ENCODE measurements at regions not wholly inside any gene's neighbourhood (a gene's known extent, or its start where the extent isn't known, plus 50 kb on each side); places are given as distances from the start of the nearest gene placed in this dataset.

DNA sequence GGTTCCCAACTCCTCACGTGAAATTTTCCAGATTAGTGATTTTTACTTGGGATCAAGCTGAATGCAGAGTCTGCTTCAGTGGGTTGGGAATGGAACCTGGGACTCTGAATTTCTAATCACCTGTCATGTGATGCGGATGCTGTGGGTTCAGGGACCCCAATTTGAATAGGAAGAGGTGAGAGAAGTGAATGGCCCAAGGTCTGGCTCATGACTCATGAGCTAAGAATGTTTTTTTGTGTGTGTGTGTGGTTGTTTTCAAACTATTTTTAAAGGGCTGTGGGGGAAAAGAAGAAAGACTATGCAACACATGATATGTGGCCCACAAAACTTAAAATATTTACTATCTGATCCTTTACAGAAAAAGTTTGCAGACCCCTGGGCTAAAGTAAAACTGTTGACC, 108.5 kb upstream of the CYRIA start:
- TF ChIP-seq, protein P1, sequence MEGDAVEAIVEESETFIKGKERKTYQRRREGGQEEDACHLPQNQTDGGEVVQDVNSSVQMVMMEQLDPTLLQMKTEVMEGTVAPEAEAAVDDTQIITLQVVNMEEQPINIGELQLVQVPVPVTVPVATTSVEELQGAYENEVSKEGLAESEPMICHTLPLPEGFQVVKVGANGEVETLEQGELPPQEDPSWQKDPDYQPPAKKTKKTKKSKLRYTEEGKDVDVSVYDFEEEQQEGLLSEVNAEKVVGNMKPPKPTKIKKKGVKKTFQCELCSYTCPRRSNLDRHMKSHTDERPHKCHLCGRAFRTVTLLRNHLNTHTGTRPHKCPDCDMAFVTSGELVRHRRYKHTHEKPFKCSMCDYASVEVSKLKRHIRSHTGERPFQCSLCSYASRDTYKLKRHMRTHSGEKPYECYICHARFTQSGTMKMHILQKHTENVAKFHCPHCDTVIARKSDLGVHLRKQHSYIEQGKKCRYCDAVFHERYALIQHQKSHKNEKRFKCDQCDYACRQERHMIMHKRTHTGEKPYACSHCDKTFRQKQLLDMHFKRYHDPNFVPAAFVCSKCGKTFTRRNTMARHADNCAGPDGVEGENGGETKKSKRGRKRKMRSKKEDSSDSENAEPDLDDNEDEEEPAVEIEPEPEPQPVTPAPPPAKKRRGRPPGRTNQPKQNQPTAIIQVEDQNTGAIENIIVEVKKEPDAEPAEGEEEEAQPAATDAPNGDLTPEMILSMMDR (IDR thresholded peaks at IDR 0.05; ENCODE audit: low read depth, low read length, missing control alignments): no peak
- Histone ChIP-seq H3K4me3 (ENCODE audit: low read depth, low read length) (no peak overlapping the region), H3K27ac (no peak overlapping the region), H3K36me3 (replicated peaks) (no peaks in the 10 kb centered on the region), H3K27me3 (replicated peaks) (no peaks in the 10 kb centered on the region)
- in situ Hi-C loops (cut with HindIII; ENCODE audit: low pct_ligation_motif_present, low sequenced_read_pairs): no loop called here
- DNase-seq: no peak

DNA sequence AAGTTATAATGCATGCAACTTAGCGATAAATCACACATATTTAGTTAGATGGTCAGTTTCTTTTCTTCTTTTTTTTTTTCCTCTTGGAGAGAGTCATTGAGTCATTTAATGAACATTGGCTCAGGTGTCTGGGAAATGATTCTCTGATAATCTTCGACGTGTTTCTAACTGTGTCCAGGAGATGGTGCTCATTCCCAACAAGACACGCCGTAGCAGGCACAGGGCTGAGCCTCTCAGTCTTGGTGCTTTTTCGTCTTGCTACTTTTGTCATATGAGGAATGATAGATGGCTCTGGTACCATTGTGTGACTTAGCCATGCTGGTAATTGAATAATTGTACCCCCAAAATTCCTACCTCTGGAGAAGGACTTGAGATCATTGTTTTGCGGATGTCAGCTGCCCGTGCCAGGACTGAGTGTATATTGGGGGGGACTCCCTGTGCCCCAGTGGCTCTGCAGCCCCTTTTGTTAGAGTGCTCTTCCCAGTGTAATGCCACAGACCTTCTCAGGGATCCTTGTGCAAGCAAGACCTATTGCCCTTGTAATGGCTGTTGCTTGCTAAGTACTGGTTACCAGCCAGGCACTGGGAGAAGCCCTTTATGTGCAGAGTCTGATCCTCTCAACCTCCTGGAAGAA, 107.6 kb upstream of the CYRIA start:
- no peak overlapping the region for H3K27ac ChIP-seq
- H3K4me3 ChIP-seq (ENCODE audit: low read depth, low read length): no peak overlapping the region
- TF ChIP-seq, protein P1 (IDR thresholded peaks at IDR 0.05; ENCODE audit: low read depth, low read length, missing control alignments): peak; percentile 73
- H3K36me3 ChIP-seq (replicated peaks): no peaks in the 10 kb centered on the region
- in situ Hi-C loops (cut with HindIII; ENCODE audit: low pct_ligation_motif_present, low sequenced_read_pairs): no loop called here
- DNase-seq: peak; percentile 57
- no peaks in the 10 kb centered on the region for H3K27me3 ChIP-seq (replicated peaks)

DNA sequence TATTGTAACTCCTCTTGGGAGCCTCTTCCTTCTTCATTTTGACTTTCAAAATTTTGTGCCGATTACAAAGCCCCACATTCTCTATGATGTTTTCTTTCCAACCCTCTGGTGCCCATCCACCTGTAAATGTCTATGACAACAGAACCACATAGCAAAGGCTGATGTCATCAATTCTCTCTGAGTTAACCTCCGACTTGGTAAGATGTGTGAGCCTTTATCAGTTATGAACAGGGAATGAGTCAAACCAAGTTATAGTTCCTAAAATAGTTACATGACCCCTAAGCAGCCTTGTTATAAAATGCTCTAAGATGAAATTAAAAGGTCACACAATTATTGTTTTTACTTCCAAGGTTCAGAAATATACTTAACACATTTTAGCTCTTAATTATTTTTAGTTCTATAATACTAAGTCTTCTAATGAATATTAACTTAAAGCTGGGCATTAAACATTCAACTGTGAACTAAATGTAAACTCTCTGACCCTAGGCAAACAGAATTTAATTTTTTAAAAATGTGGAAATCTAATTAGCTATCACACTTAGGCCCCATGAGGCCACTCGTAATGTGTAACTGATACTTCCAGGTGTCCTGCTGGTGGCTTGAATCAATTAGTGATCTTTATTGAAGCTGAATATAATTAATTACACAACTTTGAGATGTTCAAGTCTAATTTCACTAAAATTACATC, 102.3 kb upstream of the CYRIA start:
- peak; percentile 24 for DNase-seq
- H3K27me3 ChIP-seq (replicated peaks): no peaks in the 10 kb centered on the region

DNA sequence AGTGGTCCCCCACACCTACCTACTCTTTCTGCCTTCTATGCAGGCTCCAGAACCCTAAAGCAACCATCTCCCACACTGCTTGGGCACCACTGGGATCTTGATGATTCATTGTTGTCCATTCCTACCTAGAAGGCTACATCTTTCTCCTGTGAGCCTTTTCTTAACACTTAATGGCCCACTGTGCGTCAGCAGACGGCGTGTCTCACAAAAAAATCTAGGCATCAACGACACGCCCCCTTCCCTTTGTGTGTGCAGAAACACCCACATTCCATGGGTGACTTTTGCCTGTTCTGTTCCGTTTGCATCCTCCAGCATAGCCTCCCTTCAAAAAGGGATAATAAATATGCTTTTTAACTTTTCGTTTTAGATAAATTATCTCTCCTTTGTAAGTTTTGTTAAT, 99.7 kb upstream of the CYRIA start:
- no peak for DNase-seq

More for the DNA sequence above, 102.3 kb upstream of the CYRIA start:
- Histone ChIP-seq H3K27ac (no peak overlapping the region), H3K36me3 (replicated peaks) (no peaks in the 10 kb centered on the region), H3K4me3 (ENCODE audit: low read depth, low read length) (no peak overlapping the region)
- TF ChIP-seq, protein P1 (IDR thresholded peaks at IDR 0.05; ENCODE audit: low read depth, low read length, missing control alignments): no peak
- in situ Hi-C loops (cut with HindIII; ENCODE audit: low pct_ligation_motif_present, low sequenced_read_pairs): no loop called here

DNA sequence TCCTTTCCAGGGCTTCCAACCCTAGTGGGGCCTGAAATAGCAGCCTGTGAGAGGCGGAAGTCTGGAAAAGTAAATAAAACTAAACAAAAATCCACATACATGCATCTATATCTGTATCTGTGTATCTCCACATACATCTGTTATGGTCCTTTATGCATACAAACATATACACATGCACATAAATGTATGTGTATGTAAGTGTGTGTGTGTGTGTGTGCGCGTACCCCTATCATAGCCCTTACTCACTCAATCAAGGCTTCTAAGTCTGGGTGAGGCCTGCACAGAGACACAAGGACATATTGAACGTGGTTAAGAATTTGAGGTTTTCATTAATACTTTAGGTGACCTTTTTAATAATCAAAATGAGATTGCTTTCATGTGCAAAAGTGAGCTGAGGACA, 98.9 kb upstream of the CYRIA start:
- no peaks in the 10 kb centered on the region for H3K27me3 ChIP-seq (replicated peaks)
- in situ Hi-C loops (cut with HindIII; ENCODE audit: low pct_ligation_motif_present, low sequenced_read_pairs): no loop called here
- H3K4me3 ChIP-seq (ENCODE audit: low read depth, low read length): no peak overlapping the region
- TF ChIP-seq, protein P1 (IDR thresholded peaks at IDR 0.05; ENCODE audit: low read depth, low read length, missing control alignments): no peak
- no peak for DNase-seq
- no peak overlapping the region for H3K27ac ChIP-seq
- no peaks in the 10 kb centered on the region for H3K36me3 ChIP-seq (replicated peaks)

More for the DNA sequence above, 99.7 kb upstream of the CYRIA start:
- in situ Hi-C loops (cut with HindIII; ENCODE audit: low pct_ligation_motif_present, low sequenced_read_pairs): no loop called here
- TF ChIP-seq, protein P1 (IDR thresholded peaks at IDR 0.05; ENCODE audit: low read depth, low read length, missing control alignments): no peak
- no peak overlapping the region for H3K27ac ChIP-seq
- no peak overlapping the region for H3K4me3 ChIP-seq (ENCODE audit: low read depth, low read length)
- no peaks in the 10 kb centered on the region for H3K27me3 ChIP-seq (replicated peaks)
- H3K36me3 ChIP-seq (replicated peaks): no peaks in the 10 kb centered on the region

Data from brain microvascular endothelial cell (primary cell).